ENCODE measurements at regions not wholly inside any gene's neighbourhood (a gene's known extent, or its start where the extent isn't known, plus 50 kb on each side); places are given as distances from the start of the nearest gene placed in this dataset.

- TF ChIP-seq, protein P1, sequence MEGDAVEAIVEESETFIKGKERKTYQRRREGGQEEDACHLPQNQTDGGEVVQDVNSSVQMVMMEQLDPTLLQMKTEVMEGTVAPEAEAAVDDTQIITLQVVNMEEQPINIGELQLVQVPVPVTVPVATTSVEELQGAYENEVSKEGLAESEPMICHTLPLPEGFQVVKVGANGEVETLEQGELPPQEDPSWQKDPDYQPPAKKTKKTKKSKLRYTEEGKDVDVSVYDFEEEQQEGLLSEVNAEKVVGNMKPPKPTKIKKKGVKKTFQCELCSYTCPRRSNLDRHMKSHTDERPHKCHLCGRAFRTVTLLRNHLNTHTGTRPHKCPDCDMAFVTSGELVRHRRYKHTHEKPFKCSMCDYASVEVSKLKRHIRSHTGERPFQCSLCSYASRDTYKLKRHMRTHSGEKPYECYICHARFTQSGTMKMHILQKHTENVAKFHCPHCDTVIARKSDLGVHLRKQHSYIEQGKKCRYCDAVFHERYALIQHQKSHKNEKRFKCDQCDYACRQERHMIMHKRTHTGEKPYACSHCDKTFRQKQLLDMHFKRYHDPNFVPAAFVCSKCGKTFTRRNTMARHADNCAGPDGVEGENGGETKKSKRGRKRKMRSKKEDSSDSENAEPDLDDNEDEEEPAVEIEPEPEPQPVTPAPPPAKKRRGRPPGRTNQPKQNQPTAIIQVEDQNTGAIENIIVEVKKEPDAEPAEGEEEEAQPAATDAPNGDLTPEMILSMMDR (conservative IDR thresholded peaks at IDR 0.05; ENCODE audit: low read depth in 2 of 2): no peak
- no peak for TF ChIP-seq STAT1 (IDR thresholded peaks at IDR 0.05; ENCODE audit: unreplicated experiment)
- TF ChIP-seq ZNF331 (CRISPR knock-in tag; IDR thresholded peaks at IDR 0.05; ENCODE audit: low read depth): no peak
- no peak for TF ChIP-seq ZNF114 (CRISPR knock-in tag; IDR thresholded peaks at IDR 0.05)
- TF ChIP-seq, protein P2, sequence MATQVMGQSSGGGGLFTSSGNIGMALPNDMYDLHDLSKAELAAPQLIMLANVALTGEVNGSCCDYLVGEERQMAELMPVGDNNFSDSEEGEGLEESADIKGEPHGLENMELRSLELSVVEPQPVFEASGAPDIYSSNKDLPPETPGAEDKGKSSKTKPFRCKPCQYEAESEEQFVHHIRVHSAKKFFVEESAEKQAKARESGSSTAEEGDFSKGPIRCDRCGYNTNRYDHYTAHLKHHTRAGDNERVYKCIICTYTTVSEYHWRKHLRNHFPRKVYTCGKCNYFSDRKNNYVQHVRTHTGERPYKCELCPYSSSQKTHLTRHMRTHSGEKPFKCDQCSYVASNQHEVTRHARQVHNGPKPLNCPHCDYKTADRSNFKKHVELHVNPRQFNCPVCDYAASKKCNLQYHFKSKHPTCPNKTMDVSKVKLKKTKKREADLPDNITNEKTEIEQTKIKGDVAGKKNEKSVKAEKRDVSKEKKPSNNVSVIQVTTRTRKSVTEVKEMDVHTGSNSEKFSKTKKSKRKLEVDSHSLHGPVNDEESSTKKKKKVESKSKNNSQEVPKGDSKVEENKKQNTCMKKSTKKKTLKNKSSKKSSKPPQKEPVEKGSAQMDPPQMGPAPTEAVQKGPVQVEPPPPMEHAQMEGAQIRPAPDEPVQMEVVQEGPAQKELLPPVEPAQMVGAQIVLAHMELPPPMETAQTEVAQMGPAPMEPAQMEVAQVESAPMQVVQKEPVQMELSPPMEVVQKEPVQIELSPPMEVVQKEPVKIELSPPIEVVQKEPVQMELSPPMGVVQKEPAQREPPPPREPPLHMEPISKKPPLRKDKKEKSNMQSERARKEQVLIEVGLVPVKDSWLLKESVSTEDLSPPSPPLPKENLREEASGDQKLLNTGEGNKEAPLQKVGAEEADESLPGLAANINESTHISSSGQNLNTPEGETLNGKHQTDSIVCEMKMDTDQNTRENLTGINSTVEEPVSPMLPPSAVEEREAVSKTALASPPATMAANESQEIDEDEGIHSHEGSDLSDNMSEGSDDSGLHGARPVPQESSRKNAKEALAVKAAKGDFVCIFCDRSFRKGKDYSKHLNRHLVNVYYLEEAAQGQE (IDR thresholded peaks at IDR 0.05; ENCODE audit: unreplicated experiment): no peak
- no peak for TF ChIP-seq CREB1 (CRISPR knock-in tag; IDR thresholded peaks at IDR 0.05; ENCODE audit: low read depth)
- no peak for TF ChIP-seq POLR2AphosphoS5 (IDR thresholded peaks at IDR 0.05; ENCODE audit: low read depth)
- no peak for TF ChIP-seq EZH2 (IDR thresholded peaks at IDR 0.05; ENCODE audit: low read depth, unreplicated experiment)
- TF ChIP-seq EZH2phosphoT487 (IDR thresholded peaks at IDR 0.05; ENCODE audit: unreplicated experiment): no peak
- no peak for TF ChIP-seq JUNB (IDR thresholded peaks at IDR 0.05; ENCODE audit: unreplicated experiment)
These were observed 278.8 kb downstream of the SLITRK6 start for GRCh38 chr13:85520445-85520844.
